RPMI7951 (cell line): ENCODE measurements at regions not wholly inside any gene's neighbourhood (a gene's known extent, or its start where the extent isn't known, plus 50 kb on each side); places are given as distances from the start of the nearest gene placed in this dataset.
"Not testable (repeated sequence)": the region's sequence is repeated elsewhere in the genome, so short reads cannot be mapped to it uniquely, and the experiment has no call there.

ENCODE experiments used
- DNase-seq: peaks from one replicate; pipeline ENCODE4 v3.0.0-alpha.2; 2012; ENCODE audit warnings: low read depth

GRCh38 chr2:120626566-120626965 is 109.1 kb upstream of the GLI2 start:
- DNase-seq, result peak; percentile 21

GRCh38 chr2:120628248-120628647 is 107.4 kb upstream of the GLI2 start:
- no peak for DNase-seq

- DNase-seq, result no peak
Observed at GRCh38 chr2:120629241-120629895, 106.3 kb upstream of the GLI2 start.

GRCh38 chr2:120630031-120630701 is 105.5 kb upstream of the GLI2 start:
- no peak for DNase-seq

DNA sequence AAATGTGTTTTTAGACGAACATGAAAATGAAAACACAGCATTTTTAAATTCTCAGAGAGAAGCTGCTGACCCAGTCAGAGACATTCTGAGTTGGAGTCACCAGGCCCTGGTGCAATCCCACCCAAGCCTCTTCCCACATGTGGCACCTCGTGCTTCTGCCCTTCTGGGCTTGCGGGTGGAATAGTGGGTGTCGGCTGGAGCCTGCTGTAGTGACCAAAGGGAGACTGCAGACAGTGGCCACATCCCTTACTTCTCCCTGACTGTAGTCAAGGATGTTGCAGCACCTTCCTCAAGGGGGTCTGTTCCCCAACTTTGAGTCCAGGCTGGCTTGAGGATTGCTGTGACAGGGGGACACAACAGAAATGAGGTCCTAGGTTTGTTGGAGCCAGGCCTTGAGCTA is 104.4 kb upstream of the GLI2 start:
- DNase-seq, result no peak

- no peak for DNase-seq
Observed at GRCh38 chr2:120631724-120632123, 103.9 kb upstream of the GLI2 start.

DNA sequence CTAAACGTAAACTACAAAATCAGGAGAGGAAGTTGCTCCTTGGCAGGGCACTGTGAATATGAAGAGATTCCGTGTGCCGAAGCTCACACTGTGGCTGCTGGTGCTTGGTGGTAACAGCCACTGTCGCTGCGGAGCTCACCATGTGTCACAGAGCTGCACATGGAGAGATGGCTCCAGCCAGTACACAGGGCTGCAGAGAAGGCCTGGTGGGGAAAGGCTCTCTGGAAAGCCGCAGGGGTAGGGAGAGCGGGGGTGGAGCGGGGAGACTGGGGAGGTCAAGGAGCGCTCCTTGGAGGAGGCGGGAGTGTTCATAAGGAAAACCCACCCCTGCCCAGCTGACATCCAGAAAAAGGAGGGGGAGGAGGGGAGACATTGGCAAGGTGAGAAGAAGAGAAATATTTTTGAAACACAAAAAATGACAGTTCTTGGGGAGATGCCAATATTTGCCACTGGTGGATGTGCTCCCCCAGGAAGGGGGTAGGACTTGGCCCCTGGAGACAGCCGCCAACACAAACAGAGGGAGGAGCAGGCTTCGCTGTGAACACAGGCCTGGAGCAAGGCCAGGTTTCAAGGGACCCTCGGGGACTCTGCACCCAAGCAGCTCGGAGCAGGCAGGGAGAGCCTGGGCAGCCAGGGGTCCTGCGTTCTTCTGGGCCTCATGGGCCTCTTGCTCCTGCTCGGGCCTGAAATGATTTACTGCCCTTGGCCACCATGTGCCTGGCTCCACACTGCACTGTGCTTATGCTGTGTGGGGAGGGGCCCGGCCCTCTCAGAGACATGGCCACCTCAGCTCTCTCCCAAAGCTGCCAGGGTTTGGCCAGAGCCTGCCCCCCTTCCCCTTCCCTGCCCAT is 102.6 kb upstream of the GLI2 start:
- no peak for DNase-seq

- DNase-seq, result no peak
Observed at GRCh38 chr2:120634533-120634932, 101.1 kb upstream of the GLI2 start.

GRCh38 chr2:120635146-120635545 is 100.5 kb upstream of the GLI2 start:
- DNase-seq, result no peak

DNA sequence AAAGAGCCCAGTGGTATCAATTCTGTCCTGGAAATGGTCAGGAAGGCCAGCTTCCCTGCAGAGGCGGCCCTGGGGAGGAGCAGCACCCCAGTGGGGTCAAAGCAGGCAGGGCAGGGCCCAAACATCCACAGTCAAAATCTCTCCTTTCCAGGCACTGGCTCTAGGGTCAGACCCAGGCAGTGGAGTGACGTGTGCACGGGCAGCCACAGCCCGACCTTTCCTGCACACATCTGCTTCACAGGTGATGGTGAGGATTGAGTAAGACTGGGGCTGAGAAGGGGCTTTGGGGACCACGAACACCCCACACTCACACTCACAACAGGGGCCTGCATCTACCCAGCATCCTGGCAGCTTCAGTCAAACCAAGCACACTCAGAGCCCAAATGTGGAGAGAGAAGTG is 97.8 kb upstream of the GLI2 start:
- DNase-seq, result no peak

GRCh38 chr2:120638450-120638849 is 97.2 kb upstream of the GLI2 start:
- no peak for DNase-seq

DNA sequence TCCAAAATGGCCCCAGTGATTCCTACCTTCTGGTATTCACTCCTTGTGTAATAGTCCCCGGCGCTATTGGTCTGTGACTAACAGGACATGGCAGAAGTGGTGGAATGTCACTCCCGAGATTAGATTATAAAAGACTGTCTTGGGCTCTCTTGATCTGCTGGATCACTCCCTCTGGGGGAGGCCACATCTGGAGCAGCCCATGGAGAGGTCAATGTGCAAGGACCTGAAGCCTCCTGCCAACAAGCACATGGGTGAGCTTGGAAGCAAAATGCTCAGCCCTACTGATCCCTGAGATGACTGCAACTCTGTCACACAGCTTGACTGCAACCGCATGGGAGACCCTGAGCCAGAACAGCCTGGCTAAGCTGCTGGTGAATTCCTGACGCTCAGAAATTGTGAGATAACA is 94.3 kb upstream of the GLI2 start:
- DNase-seq, result peak; percentile 33

GRCh38 chr2:120642646-120643045 is 93.0 kb upstream of the GLI2 start:
- no peak for DNase-seq

DNA sequence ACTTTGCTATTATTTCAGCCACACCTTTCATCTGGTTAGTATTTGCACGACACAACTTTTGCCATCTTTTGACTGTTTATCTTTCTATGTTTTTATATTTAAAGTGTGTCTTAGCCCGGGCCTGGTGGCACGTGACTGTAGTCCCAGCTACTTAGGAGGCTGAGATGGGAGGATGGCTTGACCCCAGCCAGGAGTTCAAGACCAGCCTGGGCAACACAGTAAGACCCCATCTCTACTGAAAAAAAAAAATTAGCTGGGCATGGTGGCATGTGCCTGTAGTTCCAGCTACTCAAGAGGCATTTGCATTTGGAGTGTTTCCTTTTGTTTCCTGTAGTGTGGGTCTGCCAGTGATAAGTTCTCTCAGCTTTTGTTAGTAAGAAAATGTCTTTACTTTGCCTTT is 88.7 kb upstream of the GLI2 start:
- DNase-seq, result no peak

DNA sequence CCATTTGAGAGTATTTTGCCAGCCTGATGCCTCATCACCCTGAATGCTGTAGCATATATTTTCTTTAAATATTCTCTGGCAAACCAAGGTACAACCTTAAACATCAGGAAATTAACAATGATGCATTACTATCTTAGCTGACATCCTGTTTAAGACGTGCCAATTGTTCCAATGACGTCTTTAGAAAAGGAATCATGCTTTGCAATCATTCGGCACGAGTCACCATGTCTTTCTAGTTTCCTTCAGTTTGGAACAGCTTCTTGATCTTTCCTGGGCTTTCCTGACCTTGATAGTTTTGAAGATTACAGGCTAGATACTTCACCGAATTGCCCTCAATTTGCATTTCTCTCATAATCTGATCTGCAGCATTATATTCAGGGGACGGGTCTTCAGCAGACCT is 88.2 kb upstream of the GLI2 start:
- peak; percentile 25 for DNase-seq

DNA sequence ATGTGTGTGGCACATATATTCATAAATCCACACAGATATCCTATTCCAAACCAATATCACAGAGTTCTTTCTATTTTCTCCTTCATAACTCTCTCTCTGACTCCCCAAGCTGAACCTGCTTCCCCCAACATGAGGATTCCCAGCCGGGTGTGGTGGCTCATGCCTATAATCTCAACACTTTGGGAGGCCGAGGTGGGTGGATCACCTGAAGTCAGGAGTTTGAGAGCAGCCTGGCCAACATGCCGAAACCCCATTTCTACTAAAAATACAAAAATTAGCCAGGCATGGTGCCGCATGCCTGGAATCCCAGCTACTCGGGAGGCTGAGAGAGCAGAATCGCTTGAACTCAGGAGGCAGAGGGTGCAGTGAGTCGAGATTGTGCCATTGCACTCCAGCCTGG is 86.3 kb upstream of the GLI2 start:
- not testable (repeated sequence) for DNase-seq

GRCh38 chr2:120650022-120650644 is 85.5 kb upstream of the GLI2 start:
- DNase-seq, result no peak

- no peak for DNase-seq
Observed at GRCh38 chr2:120651818-120652217, 83.8 kb upstream of the GLI2 start.

DNA sequence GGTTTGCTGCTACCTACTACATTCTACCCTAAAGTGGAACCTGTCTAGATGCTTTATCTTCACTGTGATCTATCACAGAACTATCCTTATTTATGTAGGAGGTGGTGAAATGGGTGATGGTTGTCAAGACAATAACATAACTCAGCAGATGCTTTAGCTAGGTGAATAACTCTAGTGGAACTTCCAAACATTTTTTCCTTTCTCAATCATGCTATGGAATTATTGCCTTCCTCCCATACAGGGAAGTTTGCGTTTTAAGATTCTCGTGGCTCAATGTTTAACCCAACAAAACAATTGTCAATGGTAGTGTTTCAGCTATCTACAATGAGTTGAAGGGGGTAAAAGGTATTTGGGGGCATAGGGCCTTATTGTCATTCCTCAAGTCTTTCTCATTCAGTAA is 82.6 kb upstream of the GLI2 start:
- DNase-seq, result no peak

DNA sequence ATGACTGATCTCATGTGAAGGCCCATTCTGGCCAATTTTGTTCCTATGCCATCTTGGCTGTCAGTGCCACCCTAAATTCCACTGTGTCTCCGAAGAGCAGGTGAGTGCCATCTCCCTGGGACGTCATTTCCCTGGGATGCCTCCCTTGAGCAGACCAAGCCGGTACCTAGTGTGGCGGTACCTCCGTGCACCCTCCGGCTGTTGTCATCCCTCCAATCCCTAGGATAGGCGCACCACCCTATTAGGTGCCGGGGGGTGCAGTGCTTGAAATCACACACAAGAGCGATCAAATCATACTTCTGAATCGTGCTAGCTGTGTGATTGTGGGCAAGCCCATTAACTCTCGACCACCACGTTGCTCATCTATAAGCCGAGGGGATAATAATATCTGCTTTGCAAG is 81.8 kb upstream of the GLI2 start:
- DNase-seq, result no peak

GRCh38 chr2:120654381-120655134 is 81.1 kb upstream of the GLI2 start:
- no peak for DNase-seq
